GM04504 (cell line): ENCODE measurements at regions not wholly inside any gene's neighbourhood (a gene's known extent, or its start where the extent isn't known, plus 50 kb on each side); places are given as distances from the start of the nearest gene placed in this dataset.
"Not testable (repeated sequence)": the region's sequence is repeated elsewhere in the genome, so short reads cannot be mapped to it uniquely, and the experiment has no call there.

Experiments
- DNase-seq: peaks from one replicate; pipeline ENCODE4 v3.0.0-alpha.2; 2012; ENCODE audit warnings: low read depth

DNA sequence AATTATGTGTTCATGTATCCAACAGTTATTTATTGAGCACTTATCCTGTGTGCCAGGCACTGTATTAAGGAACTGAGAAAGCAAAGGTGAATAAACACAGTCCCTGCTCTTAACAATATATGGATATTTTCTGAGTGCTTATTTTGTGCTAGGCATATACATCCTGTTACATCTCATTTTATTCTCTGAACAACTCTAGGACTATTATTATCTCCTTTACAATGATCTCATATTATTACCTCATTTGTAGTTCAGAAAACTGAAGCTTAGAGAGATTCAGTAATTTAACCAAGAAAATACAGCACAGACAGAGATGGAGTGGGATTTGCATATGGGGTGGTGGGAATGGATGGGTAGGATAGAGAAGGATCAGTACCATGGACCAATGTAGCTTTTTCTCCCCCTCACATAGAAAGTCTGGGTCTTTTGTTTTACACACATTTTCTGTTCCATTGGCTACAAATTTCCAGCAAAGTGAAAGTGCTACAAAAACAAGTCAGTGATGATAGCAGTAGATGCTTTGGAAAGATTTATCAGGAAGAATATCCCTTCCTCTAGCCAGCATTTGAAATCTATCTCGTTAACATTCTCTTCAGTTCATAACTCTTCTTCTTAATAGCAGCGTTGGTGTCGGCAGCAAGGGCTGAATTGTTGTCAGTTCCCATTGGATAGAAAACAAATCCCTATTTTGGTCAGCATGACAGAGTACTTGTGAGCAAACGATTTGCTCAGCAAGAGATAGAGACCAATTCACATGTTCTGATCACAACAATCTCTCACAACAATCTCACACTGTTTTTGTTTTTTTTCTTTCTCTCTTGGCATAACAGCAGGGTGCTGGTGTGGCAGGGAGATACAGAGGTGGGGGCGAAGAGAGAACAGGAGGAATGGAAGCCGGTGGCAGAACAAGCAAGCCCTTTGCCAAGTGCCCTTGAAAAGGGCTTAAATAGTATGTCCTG, 102.2 kb upstream of the KCTD1 start:
- DNase-seq = no peak

DNA sequence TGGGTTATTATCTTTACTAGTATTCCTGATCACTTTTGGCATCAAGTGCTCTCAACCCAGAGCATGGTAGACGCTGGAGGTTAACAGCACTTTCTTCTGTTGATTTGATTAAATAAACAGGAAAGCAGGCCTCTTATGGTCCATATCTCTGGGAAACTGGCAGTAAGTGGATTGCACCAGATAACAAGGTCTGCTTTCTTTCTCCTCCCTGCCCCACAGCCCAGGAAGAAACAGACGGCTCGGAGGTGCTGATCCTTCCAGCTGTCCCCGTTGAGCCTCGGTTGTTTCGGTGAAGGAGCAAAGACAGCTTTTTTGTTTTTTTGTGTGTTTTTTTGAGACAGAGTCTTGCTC, 100.8 kb upstream of the KCTD1 start:
- no peak for DNase-seq

DNA sequence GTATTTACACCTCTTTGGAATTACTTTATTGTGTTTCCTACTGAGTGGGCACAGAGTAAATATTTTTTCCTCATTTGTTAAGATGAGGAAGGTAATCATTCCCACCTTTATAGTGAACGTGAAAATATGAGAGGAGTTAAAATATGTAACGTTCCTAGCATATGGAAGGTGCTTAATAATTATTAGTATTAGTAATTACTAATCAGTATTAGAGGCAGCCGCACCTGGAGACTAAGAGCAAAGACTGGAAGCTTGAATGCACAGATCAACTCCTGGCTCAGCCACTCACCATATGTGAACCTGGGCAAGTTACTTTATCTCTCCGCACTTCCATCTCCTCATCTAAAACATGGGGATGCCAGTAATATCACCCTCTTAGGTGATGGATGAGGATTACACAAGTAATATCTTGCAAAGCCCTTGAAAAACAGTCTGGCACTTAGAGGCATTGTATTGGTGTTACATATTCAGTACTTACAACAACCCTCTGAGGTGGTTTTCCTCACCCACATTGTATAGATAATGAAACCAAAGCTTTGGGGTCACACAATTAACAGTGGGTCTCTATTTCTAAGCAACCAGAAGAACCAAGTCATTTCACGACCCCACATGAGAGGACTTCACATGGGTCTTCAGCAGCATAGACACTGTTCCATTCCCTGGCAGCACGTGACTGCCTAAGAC, 100.3 kb upstream of the KCTD1 start:
- DNase-seq = no peak

GRCh38 chr18:26646901-26647300, 98.5 kb upstream of the KCTD1 start:
- DNase-seq = no peak

- DNase-seq = no peak
These were observed 94.3 kb upstream of the KCTD1 start for GRCh38 chr18:26642440-26643348.

DNA sequence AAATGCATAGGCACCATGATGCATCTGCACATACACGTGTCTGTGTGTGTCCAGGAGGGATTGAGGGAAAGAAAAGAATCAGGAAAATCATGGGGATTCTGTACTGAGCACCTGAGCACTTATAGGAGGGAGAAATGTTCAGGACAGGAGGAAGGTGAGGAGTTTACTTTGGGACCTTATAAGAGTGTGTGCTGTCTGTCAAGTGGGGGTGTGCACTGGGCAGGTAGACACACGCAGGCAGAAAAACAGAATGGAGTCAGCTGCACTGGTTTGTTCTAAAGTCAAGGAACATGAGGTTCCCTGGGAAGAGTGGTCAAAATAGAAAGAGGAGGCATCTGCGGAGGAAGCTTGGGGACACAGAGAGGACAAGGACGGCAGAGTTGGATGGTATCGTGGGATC, 92.2 kb upstream of the KCTD1 start:
- no peak for DNase-seq

- DNase-seq = no peak
These were observed 90.8 kb upstream of the KCTD1 start for GRCh38 chr18:26639149-26639548.

DNA sequence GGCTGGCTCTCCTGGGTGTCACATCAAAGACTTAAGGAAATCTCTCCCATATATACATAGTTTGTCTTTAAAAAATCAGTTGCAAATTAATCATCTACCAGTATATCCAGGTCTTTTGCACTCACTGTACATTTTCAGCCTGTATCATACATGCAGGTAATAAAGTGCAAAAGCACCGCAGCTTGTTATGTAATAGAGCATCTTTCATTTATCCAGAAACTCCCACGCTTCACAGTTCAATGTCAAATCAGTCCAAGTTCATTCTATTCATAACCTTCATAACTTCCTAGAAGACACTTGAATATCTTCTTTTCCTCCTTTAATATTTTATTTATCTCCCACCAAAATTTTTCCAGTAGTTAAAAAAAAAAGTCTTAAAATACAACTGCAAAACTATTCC, 89.6 kb upstream of the KCTD1 start:
- no peak for DNase-seq

GRCh38 chr18:26637324-26637723, 89.0 kb upstream of the KCTD1 start:
- DNase-seq = no peak

- no peak for DNase-seq
These were observed 87.1 kb upstream of the KCTD1 start for GRCh38 chr18:26635466-26635865.

GRCh38 chr18:26634631-26635030, 86.3 kb upstream of the KCTD1 start:
- no peak for DNase-seq

- no peak for DNase-seq
These were observed 82.8 kb upstream of the KCTD1 start for GRCh38 chr18:26631135-26631534.

DNA sequence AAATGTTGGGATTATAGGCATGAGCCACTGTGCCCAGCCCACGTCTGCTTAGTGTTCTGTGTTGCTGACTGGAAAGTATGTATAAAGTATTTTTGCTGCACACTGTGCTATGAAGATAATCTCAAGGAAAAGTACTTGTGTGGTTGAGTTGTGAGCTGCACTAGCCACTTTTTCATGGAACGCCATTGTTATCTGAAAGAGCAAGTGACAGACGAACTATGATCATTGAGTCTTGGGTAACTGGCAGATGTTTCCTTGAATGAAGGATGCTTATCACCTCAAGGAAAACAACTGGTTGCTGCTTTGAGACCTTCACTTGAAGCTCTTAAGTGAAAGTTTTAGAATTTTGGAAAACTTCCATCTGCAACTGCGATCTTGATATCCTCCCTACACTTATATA, 82.2 kb upstream of the KCTD1 start:
- DNase-seq = no peak

DNA sequence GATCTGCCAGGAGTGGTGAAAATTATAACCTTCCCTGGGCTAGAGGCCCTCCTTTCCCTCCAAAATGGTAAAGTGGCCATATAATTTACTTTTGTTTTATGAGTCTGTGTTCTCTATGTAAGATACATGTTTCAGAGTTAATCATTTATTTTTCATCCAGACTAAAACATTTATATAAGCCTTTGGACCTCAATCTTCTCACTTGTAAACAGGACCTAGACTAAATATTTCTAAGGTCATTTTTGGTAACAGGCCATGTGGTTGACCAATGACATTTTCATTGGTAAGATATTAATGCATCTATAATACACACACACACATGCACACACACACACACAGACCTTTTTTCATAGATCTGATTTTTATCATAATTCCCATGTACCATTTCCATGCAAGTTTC, 79.7 kb upstream of the KCTD1 start:
- no peak for DNase-seq

DNA sequence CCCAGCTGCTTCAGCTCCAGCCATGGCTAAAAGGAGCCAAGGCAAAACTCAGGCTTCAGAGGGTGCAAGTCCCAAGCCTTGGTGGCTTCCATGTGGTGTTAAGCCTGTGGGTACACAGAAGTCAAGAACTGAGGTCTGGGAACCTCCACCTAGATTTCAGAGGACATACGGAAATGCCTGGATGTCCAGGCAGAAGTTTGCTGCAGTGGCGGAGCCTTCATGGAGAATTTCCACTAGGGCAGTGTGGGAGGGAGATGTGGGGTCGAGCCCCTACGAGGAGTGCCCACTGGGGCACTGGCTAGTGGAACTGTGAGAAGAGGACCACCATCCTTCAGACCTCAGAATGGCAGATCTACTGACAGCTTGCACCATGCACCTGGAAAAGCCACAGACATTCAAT, 76.1 kb upstream of the KCTD1 start:
- DNase-seq = no peak

DNA sequence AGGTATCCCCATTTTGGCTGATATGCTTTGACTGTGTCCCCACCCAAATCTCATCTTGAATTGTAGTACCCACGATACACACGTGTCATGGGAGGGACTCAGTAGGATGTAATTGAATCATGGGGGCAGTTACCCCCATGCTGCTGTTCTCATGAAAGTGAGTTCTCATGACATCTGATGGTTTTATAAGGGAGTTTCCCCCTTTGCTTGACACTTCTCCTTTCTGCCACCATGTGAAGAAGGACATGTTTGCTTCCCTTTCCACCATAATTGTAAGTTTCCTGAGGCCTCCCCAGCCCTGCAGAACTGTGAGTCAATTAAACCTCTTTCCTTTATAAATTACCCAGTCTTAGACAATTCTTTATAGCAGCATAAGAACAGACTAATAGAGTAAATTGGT, 75.0 kb upstream of the KCTD1 start:
- DNase-seq = not testable (repeated sequence)

GRCh38 chr18:26621161-26622026, 73.0 kb upstream of the KCTD1 start:
- peak; percentile 3 for DNase-seq

DNA sequence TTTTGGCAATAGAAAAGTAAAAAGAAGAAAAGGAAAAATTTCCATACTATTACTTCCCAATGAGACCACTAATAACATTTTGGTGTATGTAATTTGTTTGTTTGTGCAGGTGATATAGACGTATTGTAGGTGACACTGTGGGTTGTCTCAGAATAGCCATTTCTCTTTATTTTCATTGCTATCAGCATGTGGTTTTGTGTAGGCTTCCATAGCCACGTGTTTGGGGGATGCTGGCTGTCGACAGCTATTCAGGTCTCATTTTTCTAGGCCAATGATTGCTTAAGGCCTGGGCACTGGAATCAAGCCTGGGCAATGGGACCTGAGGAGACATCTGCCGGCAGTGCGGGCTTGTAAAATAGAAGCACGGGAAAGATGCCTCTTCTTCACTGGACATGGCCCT, 71.0 kb upstream of the KCTD1 start:
- DNase-seq = no peak

- DNase-seq = no peak
These were observed 69.8 kb upstream of the KCTD1 start for GRCh38 chr18:26618135-26618534.

- DNase-seq = peak; percentile 65
These were observed 68.8 kb upstream of the KCTD1 start for GRCh38 chr18:26617151-26617554.

DNA sequence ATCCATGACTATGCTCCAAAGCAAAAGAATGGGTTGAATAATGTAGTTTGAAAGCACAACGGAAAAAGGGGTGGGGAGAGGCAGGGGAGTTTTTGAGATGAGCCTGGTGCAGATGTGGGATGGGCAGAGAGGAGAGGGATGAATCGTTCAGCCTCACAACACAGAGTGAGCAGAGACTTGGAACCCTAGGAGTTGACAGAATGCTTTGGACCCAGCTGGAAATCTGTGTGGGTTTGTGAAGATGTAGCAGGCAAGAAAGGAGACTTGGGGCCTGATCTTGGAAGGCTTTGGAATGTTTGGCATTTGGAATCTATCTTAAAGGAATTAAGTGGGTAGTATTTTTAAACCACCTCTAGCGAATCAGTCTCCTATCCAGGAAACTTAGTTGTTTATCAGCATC, 66.0 kb upstream of the KCTD1 start:
- DNase-seq = no peak
